ENCODE measurements at regions not wholly inside any gene's neighbourhood (a gene's known extent, or its start where the extent isn't known, plus 50 kb on each side); places are given as distances from the start of the nearest gene placed in this dataset.

GRCh38 chrX:36504625-36505024, 503.5 kb upstream of the FAM47C start:
- Histone ChIP-seq H3K27me3 (ENCODE audit: insufficient read depth, low read depth, severe bottlenecking) (no peaks in the 10 kb centered on the region), H3K27ac (no peak overlapping the region), H3K36me3 (no peaks in the 10 kb centered on the region), H3K9me3 (ENCODE audit: severe bottlenecking) (peaks cover 6% of the 10 kb centered on the region), H3K4me3 (ENCODE audit: low read depth, low read length) (no peak overlapping the region)
- DNase-seq = no peak
- no peak for TF ChIP-seq CTCF (IDR thresholded peaks at IDR 0.05; ENCODE audit: low read depth, low read length)

DNA sequence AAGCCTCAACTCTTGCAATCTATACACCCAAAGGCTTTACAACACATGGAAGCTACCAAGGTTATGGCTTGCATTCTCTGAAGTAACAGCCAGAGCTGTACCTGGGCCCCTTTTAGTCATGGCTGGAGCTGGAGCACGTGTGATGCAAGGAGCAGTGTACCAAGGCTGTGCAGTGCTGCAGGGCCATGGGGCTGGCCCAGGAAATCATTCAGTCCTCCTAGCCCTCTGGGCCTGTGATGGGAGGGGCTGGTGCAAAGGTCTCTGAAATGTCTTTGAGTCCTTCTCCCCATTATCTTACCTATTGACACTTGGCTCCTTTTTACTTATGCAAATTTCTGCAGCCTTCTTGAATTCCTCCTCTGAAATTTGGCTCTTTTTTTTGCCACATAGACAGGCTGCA, 500.1 kb upstream of the FAM47C start:
- H3K36me3 ChIP-seq = no peaks in the 10 kb centered on the region
- DNase-seq = no peak
- H3K27ac ChIP-seq = no peak overlapping the region
- TF ChIP-seq CTCF (IDR thresholded peaks at IDR 0.05; ENCODE audit: low read depth, low read length) = no peak
- H3K27me3 ChIP-seq (ENCODE audit: insufficient read depth, low read depth, severe bottlenecking) = no peaks in the 10 kb centered on the region
- peaks cover 6% of the 10 kb centered on the region for H3K9me3 ChIP-seq (ENCODE audit: severe bottlenecking)
- H3K4me3 ChIP-seq (ENCODE audit: low read depth, low read length) = no peak overlapping the region

GRCh38 chrX:36510736-36511135, 497.4 kb upstream of the FAM47C start:
- no peak overlapping the region for H3K4me3 ChIP-seq (ENCODE audit: low read depth, low read length)
- no peak for TF ChIP-seq CTCF (IDR thresholded peaks at IDR 0.05; ENCODE audit: low read depth, low read length)
- H3K27me3 ChIP-seq (ENCODE audit: insufficient read depth, low read depth, severe bottlenecking) = no peaks in the 10 kb centered on the region
- no peak for DNase-seq
- H3K27ac ChIP-seq = no peak overlapping the region
- peaks cover 12% of the 10 kb centered on the region for H3K9me3 ChIP-seq (ENCODE audit: severe bottlenecking)
- H3K36me3 ChIP-seq = no peaks in the 10 kb centered on the region

GRCh38 chrX:36528661-36529060, 479.5 kb upstream of the FAM47C start:
- Histone ChIP-seq H3K27ac (no peak overlapping the region), H3K27me3 (ENCODE audit: insufficient read depth, low read depth, severe bottlenecking) (no peaks in the 10 kb centered on the region), H3K4me3 (ENCODE audit: low read depth, low read length) (no peak overlapping the region), H3K9me3 (ENCODE audit: severe bottlenecking) (no peaks in the 10 kb centered on the region), H3K36me3 (no peaks in the 10 kb centered on the region)
- TF ChIP-seq CTCF (IDR thresholded peaks at IDR 0.05; ENCODE audit: low read depth, low read length) = no peak
- no peak for DNase-seq

DNA sequence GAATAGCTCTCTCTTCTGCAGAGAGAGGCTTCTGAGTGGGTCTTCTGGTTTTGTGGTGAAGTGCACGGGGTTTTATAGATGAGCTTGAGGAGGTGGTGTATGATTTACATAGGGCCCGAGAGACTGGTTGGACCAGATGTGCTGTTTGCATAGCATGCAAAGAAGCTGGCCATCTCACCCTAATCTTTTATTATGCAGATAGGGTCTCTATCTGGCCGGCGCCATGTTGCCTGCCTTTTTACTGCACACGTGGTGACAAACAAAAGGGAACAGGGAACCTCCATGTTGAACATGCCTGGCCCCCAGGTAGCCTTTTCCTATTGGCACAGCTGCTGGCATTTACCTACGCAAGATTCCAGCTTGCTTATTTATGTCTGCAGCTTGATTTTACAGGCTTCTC, 473.3 kb upstream of the FAM47C start:
- H3K36me3 ChIP-seq = no peaks in the 10 kb centered on the region
- no peak for TF ChIP-seq CTCF (IDR thresholded peaks at IDR 0.05; ENCODE audit: low read depth, low read length)
- no peak overlapping the region for H3K27ac ChIP-seq
- H3K27me3 ChIP-seq (ENCODE audit: insufficient read depth, low read depth, severe bottlenecking) = no peaks in the 10 kb centered on the region
- H3K4me3 ChIP-seq (ENCODE audit: low read depth, low read length) = no peak overlapping the region
- DNase-seq = no peak
- no peaks in the 10 kb centered on the region for H3K9me3 ChIP-seq (ENCODE audit: severe bottlenecking)

DNA sequence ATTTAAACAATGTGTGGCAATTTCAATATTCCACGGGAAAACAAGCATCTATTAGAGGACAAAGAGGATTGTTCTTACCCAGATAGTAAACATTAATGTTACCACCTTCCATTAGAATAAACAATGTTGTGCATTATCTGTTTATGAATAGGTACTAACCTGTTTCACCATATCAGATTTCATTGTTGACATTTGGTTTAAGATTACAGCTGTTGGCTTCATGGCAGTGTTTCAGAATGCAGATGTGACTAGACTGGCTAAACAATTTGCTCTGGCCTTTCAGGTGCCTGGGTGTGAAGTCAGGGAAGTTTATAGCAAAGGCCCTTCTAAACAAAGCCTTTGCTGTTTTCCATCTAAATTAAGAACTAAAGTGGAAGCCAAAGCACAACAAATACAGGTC, 464.7 kb upstream of the FAM47C start:
- H3K9me3 ChIP-seq (ENCODE audit: severe bottlenecking) = no peaks in the 10 kb centered on the region
- DNase-seq = no peak
- no peaks in the 10 kb centered on the region for H3K27me3 ChIP-seq (ENCODE audit: insufficient read depth, low read depth, severe bottlenecking)
- TF ChIP-seq CTCF (IDR thresholded peaks at IDR 0.05; ENCODE audit: low read depth, low read length) = no peak
- no peak overlapping the region for H3K27ac ChIP-seq
- H3K4me3 ChIP-seq (ENCODE audit: low read depth, low read length) = no peak overlapping the region
- H3K36me3 ChIP-seq = no peaks in the 10 kb centered on the region

Measured in WERI-Rb-1 (cell line).